Sigmoid colon (tissue), 3 donors: ENCODE measurements at regions not wholly inside any gene's neighbourhood (a gene's known extent, or its start where the extent isn't known, plus 50 kb on each side); places are given as distances from the start of the nearest gene placed in this dataset.

ENCODE experiments used
- CTCF ChIP-seq, 4 experiments: fragments of 450-650 bp in 3 of 4; fragments of 200-600 bp in 1 of 4; IDR thresholded peaks; one replicate each; pipeline ENCODE4 v1.5.1; 2016 to 2019; ENCODE audit warnings: antibody characterized with exemption in 4 of 4, mild to moderate bottlenecking in 3 of 4, moderate library complexity in 2 of 4
- POLR2A ChIP-seq, 2 donors: fragments of 450-650 bp; IDR thresholded peaks; one replicate each; pipeline ENCODE4 v1.6.1; 2016; ENCODE audit warnings: antibody characterized with exemption in 2 of 2, mild to moderate bottlenecking in 2 of 2, moderate library complexity in 2 of 2

GRCh38 chr6:87847830-87848210 is 145.8 kb upstream of the AKIRIN2 start:
- TF ChIP-seq CTCF (IDR thresholded peaks at IDR 0.05) (no peak), POLR2A (IDR thresholded peaks at IDR 0.05) (no peak)
